Rectal smooth muscle tissue (tissue), 1 donor: ENCODE measurements at regions not wholly inside any gene's neighbourhood (a gene's known extent, or its start where the extent isn't known, plus 50 kb on each side); places are given as distances from the start of the nearest gene placed in this dataset.
"Not testable (repeated sequence)": the region's sequence is repeated elsewhere in the genome, so short reads cannot be mapped to it uniquely, and the experiment has no call there.

ENCODE experiments used
- H3K27ac ChIP-seq: one replicate; pipeline ENCODE4 v1.7.0; 2013; ENCODE audit warnings: low read depth, low read length, inconsistent platforms
- H3K27me3 ChIP-seq: one replicate; pipeline ENCODE4 v1.7.0; 2013; ENCODE audit warnings: low read length; ENCODE audit not compliant: control insufficient read depth, insufficient read depth
- H3K36me3 ChIP-seq: one replicate; pipeline ENCODE4 v1.7.0; 2013; ENCODE audit warnings: low read length; ENCODE audit not compliant: control insufficient read depth, insufficient read depth
- H3K4me1 ChIP-seq: one replicate; pipeline ENCODE4 v1.7.0; 2013; ENCODE audit warnings: low read length; ENCODE audit not compliant: control insufficient read depth, insufficient read depth
- H3K4me3 ChIP-seq: one replicate; pipeline ENCODE4 v1.7.0; 2013; ENCODE audit warnings: low read length
- H3K9ac ChIP-seq: one replicate; pipeline ENCODE4 v1.7.0; 2013; ENCODE audit warnings: low read length

DNA sequence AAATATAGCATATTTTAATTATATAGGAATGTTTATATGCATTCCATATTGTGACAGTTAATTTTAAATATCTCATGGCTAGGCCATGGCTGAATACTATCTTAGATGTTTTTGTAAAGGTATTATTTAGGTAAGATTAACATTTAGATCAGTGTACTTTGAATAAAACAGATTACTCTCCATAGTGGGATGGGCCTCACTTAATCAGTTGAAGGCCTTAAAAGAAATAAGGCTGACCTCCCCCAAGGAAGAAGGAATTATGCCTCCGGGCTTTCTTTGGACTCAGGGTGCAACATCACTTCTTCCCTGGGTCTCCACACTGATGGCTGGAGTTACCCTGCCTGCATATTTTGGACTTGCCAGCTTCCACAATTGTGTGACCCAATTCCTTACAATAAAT, 113.4 kb downstream of the SEPTIN7 start:
- not testable (repeated sequence) for H3K4me1 ChIP-seq, H3K9ac ChIP-seq, H3K27me3 ChIP-seq, H3K4me3 ChIP-seq, H3K27ac ChIP-seq, H3K36me3 ChIP-seq

DNA sequence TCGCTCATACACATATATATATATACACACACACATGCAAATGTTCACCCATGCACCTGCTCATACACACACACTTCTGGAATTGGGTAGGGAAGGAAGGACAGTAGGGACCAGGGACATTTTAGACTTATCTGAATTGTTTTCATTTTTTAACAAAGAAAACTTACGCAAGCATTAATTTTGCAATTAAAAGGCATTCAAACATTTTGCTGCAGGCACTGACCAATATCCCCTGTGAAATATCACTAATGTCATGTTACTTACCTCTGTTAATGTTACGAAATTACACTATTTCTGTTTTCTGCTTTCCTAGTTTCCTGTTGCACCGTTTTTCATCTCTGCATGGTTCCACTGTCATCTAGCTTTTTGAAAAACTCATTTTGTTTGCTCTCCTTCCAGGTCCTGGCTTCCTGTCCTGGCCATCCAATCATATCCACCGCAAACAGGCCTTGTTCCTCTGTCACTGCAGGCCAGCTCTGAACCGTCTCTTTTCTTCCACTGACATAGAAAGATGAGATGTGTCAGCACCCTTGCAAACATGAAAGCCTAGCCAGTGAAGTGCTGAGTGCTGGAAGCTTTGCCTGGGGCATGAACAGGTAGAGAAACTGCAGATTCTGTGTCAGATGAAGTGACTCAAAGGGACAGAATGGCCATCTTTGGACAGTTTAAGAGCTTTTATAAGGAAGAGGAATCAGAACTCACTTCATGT, 114.5 kb downstream of the SEPTIN7 start:
- not testable (repeated sequence) for H3K4me1 ChIP-seq, H3K27me3 ChIP-seq, H3K27ac ChIP-seq, H3K9ac ChIP-seq, H3K36me3 ChIP-seq, H3K4me3 ChIP-seq

DNA sequence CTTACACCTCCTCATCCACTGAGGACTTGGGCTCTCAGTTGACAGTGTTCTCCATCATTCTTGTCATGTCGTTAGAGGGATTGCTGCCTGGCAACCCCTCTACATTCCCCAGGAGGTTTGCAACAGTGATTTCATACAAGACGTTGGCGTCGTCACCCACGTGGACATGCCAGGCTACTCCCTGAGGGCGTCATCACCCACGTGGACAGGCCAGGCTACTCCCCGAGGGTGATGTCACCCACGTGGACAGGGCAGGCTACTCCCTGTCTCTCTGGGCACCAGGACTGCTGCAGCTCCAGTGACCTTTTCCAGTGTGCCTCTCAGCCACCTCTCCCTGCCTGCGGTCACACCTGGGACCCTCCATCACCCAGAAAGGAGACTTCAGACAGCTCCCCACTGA, 117.4 kb downstream of the SEPTIN7 start:
- not testable (repeated sequence) for H3K36me3 ChIP-seq, H3K27me3 ChIP-seq, H3K27ac ChIP-seq, H3K9ac ChIP-seq, H3K4me1 ChIP-seq, H3K4me3 ChIP-seq

DNA sequence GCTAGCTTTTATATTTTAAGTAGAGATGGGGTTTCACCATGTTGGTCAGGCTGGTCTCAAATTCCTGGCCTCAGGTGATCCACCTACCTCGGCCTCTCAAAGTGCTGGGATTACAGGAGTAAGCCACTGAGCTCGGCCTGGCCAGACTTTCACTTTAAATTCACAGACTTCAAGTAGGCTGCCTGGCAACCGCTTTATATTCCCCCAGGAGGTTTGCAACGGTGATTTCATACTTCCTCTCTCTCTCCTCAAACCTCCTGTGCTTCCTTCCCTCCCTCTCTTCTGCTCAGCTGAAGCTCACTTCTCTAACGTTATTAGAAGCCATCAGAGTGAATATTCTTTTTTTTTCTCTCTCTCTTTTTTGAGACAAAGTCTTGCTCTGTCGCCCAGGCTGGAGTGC, 118.8 kb downstream of the SEPTIN7 start:
- H3K27me3 ChIP-seq, H3K4me1 ChIP-seq, H3K9ac ChIP-seq, H3K4me3 ChIP-seq, H3K36me3 ChIP-seq, H3K27ac ChIP-seq: not testable (repeated sequence)

DNA sequence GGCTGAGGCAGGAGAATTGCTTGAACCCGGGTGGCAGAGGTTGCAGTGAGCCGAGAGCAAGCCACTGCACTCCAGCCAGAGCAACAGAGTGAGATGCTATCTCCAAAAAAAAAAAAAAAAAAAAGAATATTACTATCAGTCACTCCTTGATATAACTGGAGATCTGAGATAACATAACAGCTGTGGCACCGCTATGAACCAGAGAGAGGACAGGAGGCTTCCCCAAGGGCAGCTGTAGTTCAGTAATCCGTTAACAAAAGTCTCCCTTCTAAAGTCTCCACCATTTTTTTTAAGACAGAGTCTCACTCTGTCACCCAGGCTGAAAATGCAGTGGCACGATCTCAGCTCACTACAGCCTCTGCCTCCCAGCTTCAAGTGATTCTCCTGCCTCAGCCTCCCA, 120.5 kb downstream of the SEPTIN7 start:
- not testable (repeated sequence) for H3K9ac ChIP-seq, H3K36me3 ChIP-seq, H3K27ac ChIP-seq, H3K4me1 ChIP-seq, H3K4me3 ChIP-seq, H3K27me3 ChIP-seq

DNA sequence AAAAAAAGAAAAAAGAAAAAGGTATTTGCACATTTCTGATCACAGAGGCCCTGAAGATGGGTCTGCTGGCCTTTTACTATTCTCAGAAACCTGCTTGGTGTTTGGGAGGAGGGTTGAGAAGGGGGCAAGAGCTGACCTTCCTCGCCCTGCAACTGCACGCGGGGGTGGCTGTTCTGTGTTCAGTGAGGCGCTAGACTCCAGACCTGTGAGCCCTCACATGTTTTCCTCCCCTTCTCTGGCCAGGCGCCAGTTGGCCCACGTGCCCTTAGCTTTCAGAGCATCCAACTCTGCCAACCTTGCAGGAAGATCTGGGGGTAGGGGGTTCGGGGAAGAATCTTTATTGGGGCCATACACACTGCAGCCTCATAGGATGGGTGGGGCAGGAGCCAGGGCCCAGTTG, 123.8 kb downstream of the SEPTIN7 start:
- H3K4me3 ChIP-seq, H3K9ac ChIP-seq, H3K4me1 ChIP-seq: not testable (repeated sequence)

DNA sequence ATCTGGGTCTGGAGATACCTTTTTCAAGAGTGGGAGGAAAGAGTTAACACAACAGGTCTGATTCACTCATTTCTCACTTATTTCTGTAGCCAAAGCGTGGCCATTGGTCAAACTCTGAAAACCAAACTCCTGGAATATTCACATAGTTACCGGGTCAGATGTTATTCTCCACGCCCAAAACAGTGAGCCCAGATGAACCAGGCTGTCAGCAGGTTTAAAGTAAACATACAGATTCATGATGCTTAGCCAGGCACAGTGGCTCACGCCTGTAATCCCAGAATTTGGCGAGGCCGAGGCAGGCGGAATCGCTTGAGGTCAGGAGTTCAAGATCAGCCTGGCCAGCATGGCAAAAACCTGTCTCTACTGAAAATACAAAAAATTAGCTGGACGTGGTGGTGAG, 126.1 kb downstream of the SEPTIN7 start:
- H3K36me3 ChIP-seq, H3K27me3 ChIP-seq, H3K4me3 ChIP-seq, H3K4me1 ChIP-seq, H3K27ac ChIP-seq, H3K9ac ChIP-seq: not testable (repeated sequence)

More for the DNA sequence above, 123.8 kb downstream of the SEPTIN7 start:
- not testable (repeated sequence) for H3K36me3 ChIP-seq, H3K27ac ChIP-seq, H3K27me3 ChIP-seq

DNA sequence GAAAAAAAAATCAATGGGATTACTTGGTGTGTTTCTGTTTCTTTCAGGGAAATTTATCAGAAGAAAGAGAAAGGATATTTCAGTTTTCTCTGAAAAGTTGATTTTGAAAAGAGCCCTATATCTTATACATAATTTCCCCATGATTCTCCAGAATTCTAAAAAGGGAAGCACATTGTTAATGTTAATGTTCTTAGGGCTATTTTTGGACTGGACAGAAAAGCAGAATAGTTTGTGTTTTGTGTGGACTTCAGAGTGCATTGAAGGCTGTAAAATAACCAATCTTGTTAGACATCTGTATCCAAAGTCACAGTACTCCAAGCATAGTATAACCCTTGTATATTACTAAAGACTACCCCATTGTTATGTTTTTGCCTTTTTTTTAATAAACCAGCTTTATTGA, 130.3 kb downstream of the SEPTIN7 start:
- not testable (repeated sequence) for H3K27ac ChIP-seq, H3K4me1 ChIP-seq, H3K27me3 ChIP-seq, H3K36me3 ChIP-seq, H3K9ac ChIP-seq, H3K4me3 ChIP-seq

DNA sequence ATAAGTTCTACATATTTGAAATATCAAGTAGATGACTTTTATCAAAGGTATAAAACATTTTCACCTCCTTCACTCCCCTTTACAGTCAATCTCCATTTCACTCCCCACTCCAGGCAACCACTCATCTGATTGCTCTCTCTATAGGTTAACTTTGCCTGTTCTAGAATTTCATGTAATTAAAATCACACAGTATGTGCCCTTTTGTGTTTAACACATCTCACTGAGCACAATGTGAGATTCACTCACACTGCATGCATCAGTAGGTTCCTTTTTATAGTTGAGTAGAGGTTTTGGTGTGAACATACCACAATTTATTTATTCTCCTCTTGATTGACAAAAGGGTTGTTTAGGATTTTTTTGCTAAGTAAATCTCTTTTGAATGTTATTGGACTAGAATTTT, 130.7 kb downstream of the SEPTIN7 start:
- H3K9ac ChIP-seq, H3K4me1 ChIP-seq, H3K27ac ChIP-seq, H3K27me3 ChIP-seq, H3K36me3 ChIP-seq, H3K4me3 ChIP-seq: not testable (repeated sequence)

DNA sequence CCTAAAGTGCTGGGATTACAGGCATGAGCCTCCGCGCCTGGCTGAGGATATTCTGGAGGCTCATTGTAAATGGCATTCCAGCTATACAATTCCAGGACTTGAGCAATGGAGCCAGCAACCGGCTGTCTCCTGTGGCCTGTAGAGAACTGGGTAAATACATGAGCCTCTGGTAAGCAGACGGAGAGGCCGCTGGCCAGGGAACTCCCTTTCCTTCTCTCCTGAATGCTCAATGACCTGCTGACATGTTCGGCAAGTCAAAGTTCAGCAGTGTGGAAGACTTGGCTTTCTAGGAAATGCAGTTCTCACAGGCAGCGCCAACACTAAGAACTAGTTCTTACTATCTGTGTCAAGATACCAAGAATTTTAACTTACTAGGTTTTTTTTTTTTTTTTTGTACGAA, 139.8 kb downstream of the SEPTIN7 start:
- H3K27me3 ChIP-seq, H3K9ac ChIP-seq: not testable (repeated sequence)

DNA sequence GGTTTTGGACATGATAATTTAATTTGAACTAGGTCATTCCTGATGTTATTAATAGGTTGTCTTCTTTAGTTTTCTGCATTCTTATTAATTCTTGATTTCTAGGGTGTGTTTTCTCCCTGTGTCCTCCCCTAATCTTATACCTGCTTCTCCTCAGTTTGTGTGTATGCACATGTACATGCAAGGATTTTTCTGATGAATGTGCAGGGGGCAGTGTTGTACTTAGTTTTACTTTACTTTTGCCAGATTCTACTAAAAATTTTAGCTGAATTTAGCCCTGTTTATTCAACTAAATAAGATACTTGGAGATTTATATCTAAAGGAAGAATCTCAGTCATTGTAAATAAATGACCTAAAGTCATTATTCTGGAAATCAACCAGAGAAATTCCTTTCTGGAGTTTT, 144.8 kb downstream of the SEPTIN7 start:
- H3K27me3 ChIP-seq, H3K27ac ChIP-seq, H3K4me3 ChIP-seq, H3K9ac ChIP-seq, H3K36me3 ChIP-seq, H3K4me1 ChIP-seq: not testable (repeated sequence)

More for the DNA sequence above, 139.8 kb downstream of the SEPTIN7 start:
- H3K27ac ChIP-seq, H3K36me3 ChIP-seq, H3K4me1 ChIP-seq, H3K4me3 ChIP-seq: not testable (repeated sequence)

DNA sequence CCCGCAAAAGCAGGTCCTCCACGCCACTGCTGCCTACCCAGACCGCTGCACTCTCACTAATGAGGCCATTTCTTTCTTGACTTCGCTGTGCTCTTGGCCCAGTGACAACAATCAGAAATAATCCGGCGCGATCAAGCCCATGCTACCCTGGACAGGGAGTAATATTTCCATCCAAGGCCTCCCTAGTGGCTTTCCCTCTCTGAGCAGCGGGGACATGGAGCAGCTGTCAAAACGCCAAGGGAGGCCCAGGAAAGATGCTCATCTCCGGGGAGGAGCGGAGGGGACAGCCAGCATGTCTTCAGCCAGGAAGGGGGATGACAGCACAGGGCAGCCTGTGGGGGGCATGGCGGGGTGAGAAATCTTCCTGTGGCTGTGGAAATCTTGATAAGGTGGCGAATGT, 154.9 kb downstream of the SEPTIN7 start:
- not testable (repeated sequence) for H3K36me3 ChIP-seq, H3K9ac ChIP-seq, H3K27ac ChIP-seq, H3K27me3 ChIP-seq, H3K4me1 ChIP-seq, H3K4me3 ChIP-seq

DNA sequence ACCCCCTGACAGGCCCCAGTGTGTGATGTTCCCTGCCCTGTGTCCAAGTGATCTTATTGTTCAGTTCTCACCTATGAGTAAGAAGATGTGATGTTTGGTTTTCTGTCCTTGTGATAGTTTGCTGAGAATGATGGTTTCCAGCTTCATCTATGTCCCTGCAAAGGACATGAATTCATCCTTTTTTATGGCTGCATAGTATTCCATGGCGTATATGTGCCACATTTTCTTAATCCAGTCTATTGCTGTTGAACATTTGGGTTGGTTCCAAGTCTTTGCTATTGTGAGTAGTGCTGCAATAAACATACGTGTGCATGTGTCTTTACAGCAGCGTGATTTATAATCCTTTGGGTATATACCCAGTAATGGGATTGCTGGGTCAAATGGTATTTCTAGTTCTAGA, 156.1 kb downstream of the SEPTIN7 start:
- H3K4me3 ChIP-seq, H3K27ac ChIP-seq, H3K4me1 ChIP-seq, H3K27me3 ChIP-seq, H3K36me3 ChIP-seq, H3K9ac ChIP-seq: not testable (repeated sequence)
